Keratinocyte (primary cell): ENCODE measurements at regions not wholly inside any gene's neighbourhood (a gene's known extent, or its start where the extent isn't known, plus 50 kb on each side); places are given as distances from the start of the nearest gene placed in this dataset.

Experiments
- DNase-seq: peaks from one replicate; pipeline ENCODE4 v3.0.0-alpha.2; 2011; ENCODE audit warnings: low read depth, missing footprints, low spot score
- FAIRE-seq: peaks from 2 replicates; lab custom pipeline; 2011; peaks lifted over from hg19 to GRCh38; lab: Jason Lieb, UNC
- H2AFZ ChIP-seq: 2 replicates; pipeline ENCODE4 v1.6.0; 2012; ENCODE audit warnings: low read length, control low read depth, inconsistent platforms; ENCODE audit not compliant: control insufficient read depth
- H3K27ac ChIP-seq: 2 replicates; pipeline ENCODE4 v1.5.1; 2011; ENCODE audit warnings: low read length; ENCODE audit not compliant: control insufficient read depth, insufficient read depth
- H3K27me3 ChIP-seq: 3 replicates; pipeline ENCODE4 v1.6.0; 2011; ENCODE audit warnings: low read length; ENCODE audit not compliant: control insufficient read depth, insufficient read depth; ENCODE audit errors: extremely low read depth
- H3K36me3 ChIP-seq, 2 experiments: 2 replicates in 1 of 2; 3 replicates in 1 of 2; pipeline ENCODE4 v1.5.1; 2011; ENCODE audit warnings: low read length in 2 of 2, mild to moderate bottlenecking in 1 of 2; ENCODE audit not compliant: control insufficient read depth in 2 of 2, insufficient read depth in 2 of 2; ENCODE audit errors: extremely low read depth in 1 of 2
- H3K4me1 ChIP-seq: 3 replicates; pipeline ENCODE4 v1.5.1; 2011; ENCODE audit warnings: low read length; ENCODE audit not compliant: control insufficient read depth, insufficient read depth; ENCODE audit errors: extremely low read depth
- H3K4me2 ChIP-seq: 3 replicates; pipeline ENCODE4 v1.6.0; 2011; ENCODE audit warnings: low read depth, low read length; ENCODE audit not compliant: control insufficient read depth, insufficient read depth; ENCODE audit errors: extremely low read depth
- H3K4me3 ChIP-seq, 3 experiments: fragments of 200-600 bp in 1 of 3; sonication (generic) in 1 of 3; 2 replicates in 2 of 3; 3 replicates in 1 of 3; pipeline ENCODE4 v1.5.1; 2011 to 2016; ENCODE audit warnings: low read length in 3 of 3, mild to moderate bottlenecking in 3 of 3, control low read depth in 2 of 3, inconsistent platforms in 1 of 3, low read depth in 1 of 3, mixed read lengths in 1 of 3, mixed run types in 1 of 3, moderate library complexity in 1 of 3; ENCODE audit not compliant: control insufficient read depth in 2 of 3, insufficient read depth in 2 of 3; ENCODE audit errors: extremely low read depth in 1 of 3
- H3K79me2 ChIP-seq: 2 replicates; pipeline ENCODE4 v1.6.0; 2012; ENCODE audit warnings: low read length; ENCODE audit not compliant: control insufficient read depth, insufficient read depth
- H3K9ac ChIP-seq: 3 replicates; pipeline ENCODE4 v1.6.0; 2011; ENCODE audit warnings: low read length; ENCODE audit not compliant: control insufficient read depth, insufficient read depth; ENCODE audit errors: extremely low read depth
- H3K9me1 ChIP-seq: 3 replicates; pipeline ENCODE4 v1.6.0; 2011; ENCODE audit warnings: low read length; ENCODE audit not compliant: control insufficient read depth, insufficient read depth; ENCODE audit errors: extremely low read depth
- H3K9me3 ChIP-seq: 2 replicates; pipeline ENCODE4 v1.5.1; 2012; ENCODE audit warnings: low read depth, low read length; ENCODE audit not compliant: control insufficient read depth
- H4K20me1 ChIP-seq: 3 replicates; pipeline ENCODE4 v1.6.0; 2011; ENCODE audit warnings: low read length; ENCODE audit not compliant: control insufficient read depth, insufficient read depth; ENCODE audit errors: extremely low read depth
- EZH2 ChIP-seq: IDR thresholded peaks from one replicate; pipeline ENCODE4 v1.6.1; 2012; ENCODE audit warnings: inconsistent platforms, mild to moderate bottlenecking, low read length, moderate library complexity
- dilution Hi-C: fragments of 300-500 bp; cut with MboI; formaldehyde crosslinking; loops from one replicate; pipeline ENCODE4 v1.7.0; 2020; ENCODE audit warnings: low sequenced_read_pairs; ENCODE audit not compliant: extremely low pct_ligation_motif_present
- TF ChIP-seq, protein P1 (sequence below), 3 experiments: IDR thresholded peaks in 1 of 3; conservative IDR thresholded peaks in 1 of 3; optimal IDR thresholded peaks in 1 of 3; 2 replicates in 2 of 3; 3 replicates in 1 of 3; pipeline versions ENCODE3 to v1.5.1; 2011; ENCODE audit warnings: low read length in 3 of 3, mild to moderate bottlenecking in 3 of 3, moderate library complexity in 2 of 3, control low read depth in 1 of 3, inconsistent platforms in 1 of 3; ENCODE audit not compliant: insufficient read depth in 2 of 3; ENCODE audit errors: extremely low read depth in 1 of 3

- Histone ChIP-seq H3K4me1 (no peaks in the 10 kb centered on the region), H3K4me3 (no peak overlapping the region), H3K9ac (no peak overlapping the region), H3K9me1 (no peaks in the 10 kb centered on the region), H3K36me3 (no peaks in the 10 kb centered on the region), H3K4me2 (no peak overlapping the region), H3K27ac (no peak overlapping the region), H4K20me1 (no peaks in the 10 kb centered on the region), H3K27me3 (no peaks in the 10 kb centered on the region), H3K9me3 (no peaks in the 10 kb centered on the region), H3K79me2 (no peaks in the 10 kb centered on the region), H2AFZ (no peak overlapping the region)
- FAIRE-seq (no peak), DNase-seq (no peak)
- TF ChIP-seq EZH2, result no peak
- TF ChIP-seq, protein P1, sequence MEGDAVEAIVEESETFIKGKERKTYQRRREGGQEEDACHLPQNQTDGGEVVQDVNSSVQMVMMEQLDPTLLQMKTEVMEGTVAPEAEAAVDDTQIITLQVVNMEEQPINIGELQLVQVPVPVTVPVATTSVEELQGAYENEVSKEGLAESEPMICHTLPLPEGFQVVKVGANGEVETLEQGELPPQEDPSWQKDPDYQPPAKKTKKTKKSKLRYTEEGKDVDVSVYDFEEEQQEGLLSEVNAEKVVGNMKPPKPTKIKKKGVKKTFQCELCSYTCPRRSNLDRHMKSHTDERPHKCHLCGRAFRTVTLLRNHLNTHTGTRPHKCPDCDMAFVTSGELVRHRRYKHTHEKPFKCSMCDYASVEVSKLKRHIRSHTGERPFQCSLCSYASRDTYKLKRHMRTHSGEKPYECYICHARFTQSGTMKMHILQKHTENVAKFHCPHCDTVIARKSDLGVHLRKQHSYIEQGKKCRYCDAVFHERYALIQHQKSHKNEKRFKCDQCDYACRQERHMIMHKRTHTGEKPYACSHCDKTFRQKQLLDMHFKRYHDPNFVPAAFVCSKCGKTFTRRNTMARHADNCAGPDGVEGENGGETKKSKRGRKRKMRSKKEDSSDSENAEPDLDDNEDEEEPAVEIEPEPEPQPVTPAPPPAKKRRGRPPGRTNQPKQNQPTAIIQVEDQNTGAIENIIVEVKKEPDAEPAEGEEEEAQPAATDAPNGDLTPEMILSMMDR (optimal IDR thresholded peaks at IDR 0.05 in 1 of 3, IDR thresholded peaks at IDR 0.05 in 1 of 3, conservative IDR thresholded peaks at IDR 0.05 in 1 of 3; ENCODE audit: extremely low read depth in 1 of 3, insufficient read depth in 2 of 3, low read length in 3 of 3), result no peak
- dilution Hi-C loops, result no loop called here
Observed at GRCh38 chr13:85709072-85709471, 90.1 kb downstream of the SLITRK6 start.

GRCh38 chr13:85700906-85701305, 98.3 kb downstream of the SLITRK6 start:
- no peaks in the 10 kb centered on the region for H3K79me2 ChIP-seq
- no peaks in the 10 kb centered on the region for H3K9me3 ChIP-seq
- no peaks in the 10 kb centered on the region for H3K27me3 ChIP-seq
- H3K9me1 ChIP-seq, result no peaks in the 10 kb centered on the region
- no peak for TF ChIP-seq EZH2
- TF ChIP-seq, protein P1 (optimal IDR thresholded peaks at IDR 0.05 in 1 of 3, IDR thresholded peaks at IDR 0.05 in 1 of 3, conservative IDR thresholded peaks at IDR 0.05 in 1 of 3; ENCODE audit: extremely low read depth in 1 of 3, insufficient read depth in 2 of 3, low read length in 3 of 3), result no peak
- no peak overlapping the region for H3K4me3 ChIP-seq
- H3K9ac ChIP-seq, result no peak overlapping the region
- FAIRE-seq (no peak), DNase-seq (no peak)
- dilution Hi-C loops, result no loop called here
- H4K20me1 ChIP-seq, result no peaks in the 10 kb centered on the region
- no peak overlapping the region for H3K27ac ChIP-seq
- H2AFZ ChIP-seq, result no peak overlapping the region
- no peaks in the 10 kb centered on the region for H3K4me1 ChIP-seq
- no peak overlapping the region for H3K4me2 ChIP-seq
- no peaks in the 10 kb centered on the region for H3K36me3 ChIP-seq
